ENCODE measurements at regions not wholly inside any gene's neighbourhood (a gene's known extent, or its start where the extent isn't known, plus 50 kb on each side); places are given as distances from the start of the nearest gene placed in this dataset.

DNA sequence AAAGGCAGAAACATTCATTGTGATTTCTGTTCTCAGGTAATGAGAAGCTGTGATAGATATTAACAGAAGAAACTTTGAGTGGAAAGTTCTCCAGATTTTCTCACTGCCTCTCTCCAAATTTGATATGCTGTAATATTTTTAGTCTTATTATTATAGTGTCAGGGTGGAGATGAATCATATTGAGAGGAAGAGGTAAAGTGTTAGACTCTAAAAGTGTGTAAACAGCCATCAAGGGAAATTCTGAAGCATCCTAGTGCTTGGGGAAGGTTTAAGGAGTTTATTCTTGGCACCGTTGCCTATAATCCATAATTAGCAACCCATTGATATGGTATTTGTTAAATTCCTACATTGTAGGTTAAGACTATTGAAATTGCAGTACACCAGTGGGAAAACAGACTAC is 104.7 kb upstream of the NABP1 start:
- no peaks in the 10 kb centered on the region for H3K9me3 ChIP-seq (ENCODE audit: control insufficient read depth, insufficient read depth, low read depth, low read length)
- CTCF ChIA-PET: no interaction called here
- DNase-seq (ENCODE audit: low read depth, low spot score) (no peak), ATAC-seq (no peak)
- no peak overlapping the region for H3K4me3 ChIP-seq (ENCODE audit: low read depth in 2 of 2, low read length in 2 of 2)
- intact Hi-C loops (cut with micrococcal nuclease; ENCODE audit: unreplicated experiment) (no loop called here), in situ Hi-C loops (cut with HindIII; ENCODE audit: low pct_unique_long_range_greater_than_20kb, low sequenced_read_pairs) (loop anchor here (25.0 kb wide), 1 partner anchor 114 kb away; the partner anchor contains the start of gene NABP1)
- no peaks in the 10 kb centered on the region for H3K36me3 ChIP-seq (ENCODE audit: control insufficient read depth, insufficient read depth, low read length)
- H3K4me1 ChIP-seq (ENCODE audit: control insufficient read depth, insufficient read depth, low read length): no peaks in the 10 kb centered on the region
- BruUV-seq (replicated peaks): no TSS peak
- TF ChIP-seq, protein P1, sequence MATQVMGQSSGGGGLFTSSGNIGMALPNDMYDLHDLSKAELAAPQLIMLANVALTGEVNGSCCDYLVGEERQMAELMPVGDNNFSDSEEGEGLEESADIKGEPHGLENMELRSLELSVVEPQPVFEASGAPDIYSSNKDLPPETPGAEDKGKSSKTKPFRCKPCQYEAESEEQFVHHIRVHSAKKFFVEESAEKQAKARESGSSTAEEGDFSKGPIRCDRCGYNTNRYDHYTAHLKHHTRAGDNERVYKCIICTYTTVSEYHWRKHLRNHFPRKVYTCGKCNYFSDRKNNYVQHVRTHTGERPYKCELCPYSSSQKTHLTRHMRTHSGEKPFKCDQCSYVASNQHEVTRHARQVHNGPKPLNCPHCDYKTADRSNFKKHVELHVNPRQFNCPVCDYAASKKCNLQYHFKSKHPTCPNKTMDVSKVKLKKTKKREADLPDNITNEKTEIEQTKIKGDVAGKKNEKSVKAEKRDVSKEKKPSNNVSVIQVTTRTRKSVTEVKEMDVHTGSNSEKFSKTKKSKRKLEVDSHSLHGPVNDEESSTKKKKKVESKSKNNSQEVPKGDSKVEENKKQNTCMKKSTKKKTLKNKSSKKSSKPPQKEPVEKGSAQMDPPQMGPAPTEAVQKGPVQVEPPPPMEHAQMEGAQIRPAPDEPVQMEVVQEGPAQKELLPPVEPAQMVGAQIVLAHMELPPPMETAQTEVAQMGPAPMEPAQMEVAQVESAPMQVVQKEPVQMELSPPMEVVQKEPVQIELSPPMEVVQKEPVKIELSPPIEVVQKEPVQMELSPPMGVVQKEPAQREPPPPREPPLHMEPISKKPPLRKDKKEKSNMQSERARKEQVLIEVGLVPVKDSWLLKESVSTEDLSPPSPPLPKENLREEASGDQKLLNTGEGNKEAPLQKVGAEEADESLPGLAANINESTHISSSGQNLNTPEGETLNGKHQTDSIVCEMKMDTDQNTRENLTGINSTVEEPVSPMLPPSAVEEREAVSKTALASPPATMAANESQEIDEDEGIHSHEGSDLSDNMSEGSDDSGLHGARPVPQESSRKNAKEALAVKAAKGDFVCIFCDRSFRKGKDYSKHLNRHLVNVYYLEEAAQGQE (IDR thresholded peaks at IDR 0.05; ENCODE audit: insufficient read depth in 1 of 2, low read depth in 2 of 2, low read length in 1 of 2): no peak
- TF ChIP-seq SIN3A (IDR thresholded peaks at IDR 0.05; ENCODE audit: borderline replicate concordance, insufficient read depth, low read depth, low read length): no peak
- TF ChIP-seq TCF7L2 (IDR thresholded peaks at IDR 0.05; ENCODE audit: low read depth, low read length): no peak
- no peak for TF ChIP-seq POLR2AphosphoS5 (IDR thresholded peaks at IDR 0.05; ENCODE audit: low read depth, low read length)
- TF ChIP-seq, protein P2, sequence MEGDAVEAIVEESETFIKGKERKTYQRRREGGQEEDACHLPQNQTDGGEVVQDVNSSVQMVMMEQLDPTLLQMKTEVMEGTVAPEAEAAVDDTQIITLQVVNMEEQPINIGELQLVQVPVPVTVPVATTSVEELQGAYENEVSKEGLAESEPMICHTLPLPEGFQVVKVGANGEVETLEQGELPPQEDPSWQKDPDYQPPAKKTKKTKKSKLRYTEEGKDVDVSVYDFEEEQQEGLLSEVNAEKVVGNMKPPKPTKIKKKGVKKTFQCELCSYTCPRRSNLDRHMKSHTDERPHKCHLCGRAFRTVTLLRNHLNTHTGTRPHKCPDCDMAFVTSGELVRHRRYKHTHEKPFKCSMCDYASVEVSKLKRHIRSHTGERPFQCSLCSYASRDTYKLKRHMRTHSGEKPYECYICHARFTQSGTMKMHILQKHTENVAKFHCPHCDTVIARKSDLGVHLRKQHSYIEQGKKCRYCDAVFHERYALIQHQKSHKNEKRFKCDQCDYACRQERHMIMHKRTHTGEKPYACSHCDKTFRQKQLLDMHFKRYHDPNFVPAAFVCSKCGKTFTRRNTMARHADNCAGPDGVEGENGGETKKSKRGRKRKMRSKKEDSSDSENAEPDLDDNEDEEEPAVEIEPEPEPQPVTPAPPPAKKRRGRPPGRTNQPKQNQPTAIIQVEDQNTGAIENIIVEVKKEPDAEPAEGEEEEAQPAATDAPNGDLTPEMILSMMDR (IDR thresholded peaks at IDR 0.05): no peak
- H3K27me3 ChIP-seq (ENCODE audit: control insufficient read depth, insufficient read depth, low read length): no peaks in the 10 kb centered on the region
- POLR2A ChIA-PET: no interaction called here
- H3K27ac ChIP-seq (ENCODE audit: low read length): no peak overlapping the region

DNA sequence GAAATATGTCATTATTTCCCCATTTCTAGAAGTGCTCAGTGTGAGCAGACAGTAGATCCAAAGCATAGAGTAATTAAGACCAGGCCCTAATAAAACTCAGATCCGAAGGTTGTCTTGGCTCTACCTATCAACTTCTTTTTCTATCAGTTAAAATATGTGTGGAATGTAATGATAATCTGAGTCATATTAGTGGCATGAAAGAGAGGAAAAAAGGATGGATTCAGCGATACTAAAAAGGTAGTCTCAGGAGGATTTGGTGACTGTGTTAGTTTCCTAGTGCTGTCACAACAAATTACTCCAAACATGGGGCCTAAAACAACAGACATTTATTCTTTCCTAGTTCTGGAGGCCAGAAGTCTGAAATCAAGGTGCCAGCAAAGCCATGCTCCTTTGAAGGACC is 103.7 kb upstream of the NABP1 start:
- ATAC-seq (no peak), DNase-seq (ENCODE audit: low read depth, low spot score) (no peak)
- no TSS peak for BruUV-seq (replicated peaks)
- Histone ChIP-seq H3K36me3 (ENCODE audit: control insufficient read depth, insufficient read depth, low read length) (no peaks in the 10 kb centered on the region), H3K27me3 (ENCODE audit: control insufficient read depth, insufficient read depth, low read length) (no peaks in the 10 kb centered on the region), H3K4me1 (ENCODE audit: control insufficient read depth, insufficient read depth, low read length) (no peaks in the 10 kb centered on the region), H3K27ac (ENCODE audit: low read length) (no peak overlapping the region), H3K9me3 (ENCODE audit: control insufficient read depth, insufficient read depth, low read depth, low read length) (no peaks in the 10 kb centered on the region), H3K4me3 (ENCODE audit: low read depth in 2 of 2, low read length in 2 of 2) (no peak overlapping the region)
- POLR2A ChIA-PET: interaction anchor here (0.7 kb wide), 1 partner anchor 103 kb away, joined by 3 read pairs; no protein-coding TSS in a partner anchor
- in situ Hi-C loops (cut with HindIII; ENCODE audit: low pct_unique_long_range_greater_than_20kb, low sequenced_read_pairs) (loop anchor here (25.0 kb wide), 1 partner anchor 113 kb away; the partner anchor contains the start of gene NABP1), intact Hi-C loops (cut with micrococcal nuclease; ENCODE audit: unreplicated experiment) (no loop called here)
- TF ChIP-seq SIN3A (IDR thresholded peaks at IDR 0.05; ENCODE audit: borderline replicate concordance, insufficient read depth, low read depth, low read length): no peak
- TF ChIP-seq POLR2AphosphoS5 (IDR thresholded peaks at IDR 0.05; ENCODE audit: low read depth, low read length): no peak
- TF ChIP-seq, protein P1 (IDR thresholded peaks at IDR 0.05; ENCODE audit: insufficient read depth in 1 of 2, low read depth in 2 of 2, low read length in 1 of 2): no peak
- TF ChIP-seq, protein P2 (IDR thresholded peaks at IDR 0.05): no peak
- no peak for TF ChIP-seq TCF7L2 (IDR thresholded peaks at IDR 0.05; ENCODE audit: low read depth, low read length)
- CTCF ChIA-PET: no interaction called here

Measured in Panc1 (cell line).